Osteoblast (primary cell): ENCODE measurements at regions not wholly inside any gene's neighbourhood (a gene's known extent, or its start where the extent isn't known, plus 50 kb on each side); places are given as distances from the start of the nearest gene placed in this dataset.

ENCODE experiments used
- DNase-seq: peaks from one replicate; pipeline ENCODE4 v3.0.0; 2011; ENCODE audit warnings: low spot score, mixed read lengths; ENCODE audit not compliant: insufficient read length; ENCODE audit errors: missing footprints
- H2AFZ ChIP-seq: 2 replicates; pipeline ENCODE4 v1.6.0; 2011; ENCODE audit warnings: mild to moderate bottlenecking, low read length
- H3K27ac ChIP-seq: 2 replicates; pipeline ENCODE4 v1.5.1; 2011; ENCODE audit warnings: mild to moderate bottlenecking, low read depth, low read length, moderate library complexity
- H3K27me3 ChIP-seq: 2 replicates; pipeline ENCODE4 v1.6.0; 2012; ENCODE audit warnings: mild to moderate bottlenecking, control low read depth, inconsistent platforms, low read length, moderate library complexity; ENCODE audit not compliant: insufficient read depth
- H3K36me3 ChIP-seq: 2 replicates; pipeline ENCODE4 v1.5.1; 2011; ENCODE audit warnings: mild to moderate bottlenecking, low read length, control low read depth, moderate library complexity; ENCODE audit not compliant: insufficient read depth
- H3K4me1 ChIP-seq: 2 replicates; pipeline ENCODE4 v1.5.1; 2011; ENCODE audit warnings: mild to moderate bottlenecking, low read length, control low read depth, moderate library complexity; ENCODE audit not compliant: insufficient read depth
- H3K4me2 ChIP-seq: 2 replicates; pipeline ENCODE4 v1.6.0; 2011; ENCODE audit warnings: mild to moderate bottlenecking, low read length; ENCODE audit not compliant: insufficient read depth
- H3K4me3 ChIP-seq: fragments of 200-600 bp; sonication (generic); 3 replicates; pipeline ENCODE4 v1.5.1; 2012; ENCODE audit warnings: mild to moderate bottlenecking, low read length, inconsistent platforms; ENCODE audit not compliant: insufficient read depth
- H3K79me2 ChIP-seq: 2 replicates; pipeline ENCODE4 v1.6.0; 2012; ENCODE audit warnings: mild to moderate bottlenecking, low read length, control low read depth, inconsistent platforms; ENCODE audit not compliant: insufficient read depth
- H3K9me3 ChIP-seq: 2 replicates; pipeline ENCODE4 v1.5.1; 2011; ENCODE audit warnings: low read depth, low read length, control low read depth
- H4K20me1 ChIP-seq: 2 replicates; pipeline ENCODE4 v1.6.0; 2012; ENCODE audit warnings: mild to moderate bottlenecking, low read length, control low read depth; ENCODE audit not compliant: insufficient read depth
- TF ChIP-seq, protein P1 (sequence below): IDR thresholded peaks from 2 replicates; pipeline ENCODE4 v1.5.1; 2011; ENCODE audit warnings: mild to moderate bottlenecking, low read depth, low read length, moderate library complexity; ENCODE audit errors: extremely low read depth

DNA sequence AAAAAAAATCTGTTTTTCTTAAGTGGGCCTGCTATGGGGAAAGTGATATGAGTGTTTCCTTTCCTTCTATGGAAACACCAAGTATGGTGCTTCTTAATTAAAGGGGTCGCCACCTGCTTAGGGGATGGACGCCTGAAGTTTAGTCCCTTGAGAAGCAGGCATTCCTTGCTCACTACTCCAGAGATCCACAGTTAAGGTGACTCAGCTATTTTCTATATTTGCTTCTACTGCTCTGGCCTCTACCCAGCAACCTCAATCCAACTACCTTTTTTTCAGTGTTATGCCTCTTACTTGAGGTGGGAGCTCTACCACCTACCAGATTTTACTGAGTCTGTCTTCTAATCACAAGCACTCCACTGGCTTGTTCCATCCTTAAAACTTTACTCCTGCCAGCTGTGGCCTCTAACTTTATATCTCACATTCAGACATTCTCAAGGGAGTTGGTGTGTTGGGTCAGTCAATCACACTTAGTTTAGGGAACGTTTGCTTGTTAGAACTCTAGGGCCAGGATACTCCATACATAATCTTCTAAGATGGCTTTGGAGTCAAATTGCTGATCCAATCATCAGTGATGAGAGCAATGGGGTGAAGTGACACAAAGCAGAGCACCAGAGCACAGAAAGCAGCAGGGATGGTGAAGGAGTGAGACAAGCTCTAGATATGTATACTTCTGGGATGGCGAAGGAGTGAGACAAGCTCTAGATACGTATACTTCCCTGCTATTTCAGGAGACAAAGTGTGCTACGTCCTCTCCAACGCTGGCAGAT is 708.1 kb downstream of the EFNA5 start:
- no peak for DNase-seq
- Histone ChIP-seq H3K36me3 (no peaks in the 10 kb centered on the region), H3K4me3 (no peak overlapping the region), H3K79me2 (no peaks in the 10 kb centered on the region), H3K4me2 (no peak overlapping the region), H3K4me1 (no peaks in the 10 kb centered on the region), H3K27ac (no peak overlapping the region), H3K9me3 (no peaks in the 10 kb centered on the region), H2AFZ (no peak overlapping the region), H3K27me3 (no peaks in the 10 kb centered on the region), H4K20me1 (no peaks in the 10 kb centered on the region)
- TF ChIP-seq, protein P1, sequence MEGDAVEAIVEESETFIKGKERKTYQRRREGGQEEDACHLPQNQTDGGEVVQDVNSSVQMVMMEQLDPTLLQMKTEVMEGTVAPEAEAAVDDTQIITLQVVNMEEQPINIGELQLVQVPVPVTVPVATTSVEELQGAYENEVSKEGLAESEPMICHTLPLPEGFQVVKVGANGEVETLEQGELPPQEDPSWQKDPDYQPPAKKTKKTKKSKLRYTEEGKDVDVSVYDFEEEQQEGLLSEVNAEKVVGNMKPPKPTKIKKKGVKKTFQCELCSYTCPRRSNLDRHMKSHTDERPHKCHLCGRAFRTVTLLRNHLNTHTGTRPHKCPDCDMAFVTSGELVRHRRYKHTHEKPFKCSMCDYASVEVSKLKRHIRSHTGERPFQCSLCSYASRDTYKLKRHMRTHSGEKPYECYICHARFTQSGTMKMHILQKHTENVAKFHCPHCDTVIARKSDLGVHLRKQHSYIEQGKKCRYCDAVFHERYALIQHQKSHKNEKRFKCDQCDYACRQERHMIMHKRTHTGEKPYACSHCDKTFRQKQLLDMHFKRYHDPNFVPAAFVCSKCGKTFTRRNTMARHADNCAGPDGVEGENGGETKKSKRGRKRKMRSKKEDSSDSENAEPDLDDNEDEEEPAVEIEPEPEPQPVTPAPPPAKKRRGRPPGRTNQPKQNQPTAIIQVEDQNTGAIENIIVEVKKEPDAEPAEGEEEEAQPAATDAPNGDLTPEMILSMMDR, result no peak

DNA sequence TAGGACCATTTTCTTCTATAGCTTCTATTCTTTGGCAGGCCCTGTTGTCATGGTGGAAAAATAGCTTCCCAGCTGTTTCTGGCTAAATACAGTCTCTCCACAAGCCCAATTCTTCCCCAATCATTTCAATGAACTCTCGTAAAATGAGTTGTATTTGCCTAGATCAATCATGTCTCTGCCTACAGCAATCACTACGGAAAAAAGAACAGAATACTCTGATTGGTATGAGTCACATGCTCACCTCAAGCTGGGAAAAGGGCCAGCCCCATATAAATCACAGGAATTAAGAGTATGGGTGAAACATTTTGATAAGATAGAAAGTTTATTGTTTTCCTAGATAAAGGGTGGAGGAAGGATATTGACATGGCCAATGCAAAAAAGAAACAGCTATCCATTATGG is 711.4 kb downstream of the EFNA5 start:
- H3K4me2 ChIP-seq, result no peak overlapping the region
- no peaks in the 10 kb centered on the region for H4K20me1 ChIP-seq
- no peaks in the 10 kb centered on the region for H3K4me1 ChIP-seq
- no peak overlapping the region for H3K27ac ChIP-seq
- H3K36me3 ChIP-seq, result no peaks in the 10 kb centered on the region
- no peak for DNase-seq
- no peak overlapping the region for H3K4me3 ChIP-seq
- TF ChIP-seq, protein P1, result no peak
- H3K27me3 ChIP-seq, result no peaks in the 10 kb centered on the region
- no peak overlapping the region for H2AFZ ChIP-seq
- H3K9me3 ChIP-seq, result no peaks in the 10 kb centered on the region
- no peaks in the 10 kb centered on the region for H3K79me2 ChIP-seq

DNA sequence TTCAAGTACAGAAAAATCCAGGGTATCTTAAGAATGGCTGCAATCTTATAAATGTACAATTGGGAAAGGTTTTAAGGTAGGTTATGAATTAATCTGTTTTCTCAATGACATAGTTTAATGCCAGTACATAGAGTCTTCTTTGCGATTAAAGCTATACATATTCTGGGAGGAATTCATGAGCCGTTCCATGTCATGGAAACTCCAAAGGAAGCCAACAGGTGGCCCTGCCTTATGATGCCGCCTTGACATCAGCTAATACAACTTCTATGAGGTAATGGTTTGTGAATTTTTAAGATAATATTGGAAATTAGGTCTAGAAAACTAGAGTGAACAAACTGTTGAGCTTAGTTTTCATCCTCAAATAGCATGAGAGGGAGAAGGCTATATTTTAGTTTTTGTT is 713.4 kb downstream of the EFNA5 start:
- Histone ChIP-seq H3K4me1 (no peaks in the 10 kb centered on the region), H2AFZ (no peak overlapping the region), H3K27ac (no peak overlapping the region), H3K79me2 (no peaks in the 10 kb centered on the region), H3K4me3 (no peak overlapping the region), H3K27me3 (no peaks in the 10 kb centered on the region), H3K36me3 (no peaks in the 10 kb centered on the region), H4K20me1 (no peaks in the 10 kb centered on the region), H3K9me3 (no peaks in the 10 kb centered on the region), H3K4me2 (no peak overlapping the region)
- TF ChIP-seq, protein P1, result no peak
- no peak for DNase-seq

DNA sequence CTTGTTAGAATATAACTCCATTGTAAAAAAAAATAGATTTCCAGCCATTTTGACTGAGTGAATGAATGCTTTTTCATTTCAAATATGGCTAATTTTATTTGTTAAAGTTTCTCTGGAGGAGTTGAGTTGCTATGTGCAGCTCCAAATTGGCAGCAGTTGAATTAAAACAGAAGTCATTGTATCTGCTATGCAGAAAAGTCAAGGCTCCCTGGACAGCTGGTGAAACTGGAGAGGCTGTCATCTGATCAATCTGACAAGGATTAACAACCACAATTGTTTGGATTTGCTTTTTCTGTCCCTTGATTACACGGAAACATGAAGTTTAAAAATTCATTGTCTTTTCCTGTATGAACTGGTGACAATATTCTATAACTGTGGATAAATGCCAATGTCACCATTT is 713.9 kb downstream of the EFNA5 start:
- no peaks in the 10 kb centered on the region for H3K36me3 ChIP-seq
- H3K27me3 ChIP-seq, result no peaks in the 10 kb centered on the region

More for the DNA sequence above, 713.9 kb downstream of the EFNA5 start:
- no peaks in the 10 kb centered on the region for H3K4me1 ChIP-seq
- H3K4me3 ChIP-seq, result no peak overlapping the region
- no peak overlapping the region for H3K4me2 ChIP-seq
- no peaks in the 10 kb centered on the region for H4K20me1 ChIP-seq
- TF ChIP-seq, protein P1, result no peak
- H3K27ac ChIP-seq, result no peak overlapping the region
- DNase-seq, result no peak
- H3K79me2 ChIP-seq, result no peaks in the 10 kb centered on the region
- H2AFZ ChIP-seq, result no peak overlapping the region
- no peaks in the 10 kb centered on the region for H3K9me3 ChIP-seq
